ENCODE measurements at regions not wholly inside any gene's neighbourhood (a gene's known extent, or its start where the extent isn't known, plus 50 kb on each side); places are given as distances from the start of the nearest gene placed in this dataset.

- no peak for DNase-seq
Observed at GRCh38 chr11:45518141-45518832, 147.1 kb downstream of the CHST1 start.

GRCh38 chr11:45517171-45517770 lies 148.2 kb downstream of the CHST1 start:
- DNase-seq, result no peak

GRCh38 chr11:45513821-45514340 lies 151.5 kb downstream of the CHST1 start:
- DNase-seq, result no peak

- no peak for DNase-seq
Observed at GRCh38 chr11:45512471-45513148, 152.8 kb downstream of the CHST1 start.

GRCh38 chr11:45511566-45511965 lies 153.9 kb downstream of the CHST1 start:
- no peak for DNase-seq

- DNase-seq, result no peak
Observed at GRCh38 chr11:45507916-45508315, 157.5 kb downstream of the CHST1 start.

GRCh38 chr11:45503311-45503710 lies 162.1 kb downstream of the CHST1 start:
- DNase-seq, result no peak

GRCh38 chr11:45502226-45502545 lies 163.2 kb downstream of the CHST1 start:
- DNase-seq, result no peak

- peak; percentile 44 for DNase-seq
Observed at GRCh38 chr11:45501392-45502225, 163.8 kb downstream of the CHST1 start.

- peak; percentile 43 for DNase-seq
Observed at GRCh38 chr11:45500451-45500850, 165.0 kb downstream of the CHST1 start.

GRCh38 chr11:45494738-45495137 lies 170.7 kb downstream of the CHST1 start:
- no peak for DNase-seq

- no peak for DNase-seq
Observed at GRCh38 chr11:45489281-45489905, 176.0 kb downstream of the CHST1 start.

- no peak for DNase-seq
Observed at GRCh38 chr11:45486461-45486860, 179.0 kb downstream of the CHST1 start.

GRCh38 chr11:45485070-45485707 lies 180.2 kb downstream of the CHST1 start:
- DNase-seq, result no peak

GRCh38 chr11:45484326-45484883 lies 181.0 kb downstream of the CHST1 start:
- no peak for DNase-seq

- DNase-seq, result no peak
Observed at GRCh38 chr11:45483416-45483815, 182.0 kb downstream of the CHST1 start.

- no peak for DNase-seq
Observed at GRCh38 chr11:45482331-45482730, 183.1 kb downstream of the CHST1 start.

- DNase-seq, result no peak
Observed at GRCh38 chr11:45481026-45481425, 184.4 kb downstream of the CHST1 start.

GRCh38 chr11:45477588-45477987 lies 187.8 kb downstream of the CHST1 start:
- DNase-seq, result no peak

- DNase-seq, result no peak
Observed at GRCh38 chr11:45476126-45476525, 189.3 kb downstream of the CHST1 start.

- DNase-seq, result no peak
Observed at GRCh38 chr11:45475173-45475572, 189.0 kb upstream of the SYT13 start.

- no peak for DNase-seq
Observed at GRCh38 chr11:45473341-45473895, 187.3 kb upstream of the SYT13 start.

Measured in left hindlimb (tissue), 1 donor.